Keratinocyte (primary cell): ENCODE measurements at regions not wholly inside any gene's neighbourhood (a gene's known extent, or its start where the extent isn't known, plus 50 kb on each side); places are given as distances from the start of the nearest gene placed in this dataset.

ENCODE experiments used
- DNase-seq: peaks from one replicate; pipeline ENCODE4 v3.0.0-alpha.2; 2011; ENCODE audit warnings: low read depth, missing footprints, low spot score
- FAIRE-seq: peaks from 2 replicates; lab custom pipeline; 2011; peaks lifted over from hg19 to GRCh38; lab: Jason Lieb, UNC
- H2AFZ ChIP-seq: 2 replicates; pipeline ENCODE4 v1.6.0; 2012; ENCODE audit warnings: low read length, control low read depth, inconsistent platforms; ENCODE audit not compliant: control insufficient read depth
- H3K27ac ChIP-seq: 2 replicates; pipeline ENCODE4 v1.5.1; 2011; ENCODE audit warnings: low read length; ENCODE audit not compliant: control insufficient read depth, insufficient read depth
- H3K27me3 ChIP-seq: 3 replicates; pipeline ENCODE4 v1.6.0; 2011; ENCODE audit warnings: low read length; ENCODE audit not compliant: control insufficient read depth, insufficient read depth; ENCODE audit errors: extremely low read depth
- H3K36me3 ChIP-seq, 2 experiments: 2 replicates in 1 of 2; 3 replicates in 1 of 2; pipeline ENCODE4 v1.5.1; 2011; ENCODE audit warnings: low read length in 2 of 2, mild to moderate bottlenecking in 1 of 2; ENCODE audit not compliant: control insufficient read depth in 2 of 2, insufficient read depth in 2 of 2; ENCODE audit errors: extremely low read depth in 1 of 2
- H3K4me1 ChIP-seq: 3 replicates; pipeline ENCODE4 v1.5.1; 2011; ENCODE audit warnings: low read length; ENCODE audit not compliant: control insufficient read depth, insufficient read depth; ENCODE audit errors: extremely low read depth
- H3K4me2 ChIP-seq: 3 replicates; pipeline ENCODE4 v1.6.0; 2011; ENCODE audit warnings: low read depth, low read length; ENCODE audit not compliant: control insufficient read depth, insufficient read depth; ENCODE audit errors: extremely low read depth
- H3K4me3 ChIP-seq, 3 experiments: fragments of 200-600 bp in 1 of 3; sonication (generic) in 1 of 3; 2 replicates in 2 of 3; 3 replicates in 1 of 3; pipeline ENCODE4 v1.5.1; 2011 to 2016; ENCODE audit warnings: low read length in 3 of 3, mild to moderate bottlenecking in 3 of 3, control low read depth in 2 of 3, inconsistent platforms in 1 of 3, low read depth in 1 of 3, mixed read lengths in 1 of 3, mixed run types in 1 of 3, moderate library complexity in 1 of 3; ENCODE audit not compliant: control insufficient read depth in 2 of 3, insufficient read depth in 2 of 3; ENCODE audit errors: extremely low read depth in 1 of 3
- H3K79me2 ChIP-seq: 2 replicates; pipeline ENCODE4 v1.6.0; 2012; ENCODE audit warnings: low read length; ENCODE audit not compliant: control insufficient read depth, insufficient read depth
- H3K9ac ChIP-seq: 3 replicates; pipeline ENCODE4 v1.6.0; 2011; ENCODE audit warnings: low read length; ENCODE audit not compliant: control insufficient read depth, insufficient read depth; ENCODE audit errors: extremely low read depth
- H3K9me1 ChIP-seq: 3 replicates; pipeline ENCODE4 v1.6.0; 2011; ENCODE audit warnings: low read length; ENCODE audit not compliant: control insufficient read depth, insufficient read depth; ENCODE audit errors: extremely low read depth
- H3K9me3 ChIP-seq: 2 replicates; pipeline ENCODE4 v1.5.1; 2012; ENCODE audit warnings: low read depth, low read length; ENCODE audit not compliant: control insufficient read depth
- H4K20me1 ChIP-seq: 3 replicates; pipeline ENCODE4 v1.6.0; 2011; ENCODE audit warnings: low read length; ENCODE audit not compliant: control insufficient read depth, insufficient read depth; ENCODE audit errors: extremely low read depth
- EZH2 ChIP-seq: IDR thresholded peaks from one replicate; pipeline ENCODE4 v1.6.1; 2012; ENCODE audit warnings: inconsistent platforms, mild to moderate bottlenecking, low read length, moderate library complexity
- dilution Hi-C: fragments of 300-500 bp; cut with MboI; formaldehyde crosslinking; loops from one replicate; pipeline ENCODE4 v1.7.0; 2020; ENCODE audit warnings: low sequenced_read_pairs; ENCODE audit not compliant: extremely low pct_ligation_motif_present
- TF ChIP-seq, protein P1 (sequence below), 3 experiments: IDR thresholded peaks in 1 of 3; conservative IDR thresholded peaks in 1 of 3; optimal IDR thresholded peaks in 1 of 3; 2 replicates in 2 of 3; 3 replicates in 1 of 3; pipeline versions ENCODE3 to v1.5.1; 2011; ENCODE audit warnings: low read length in 3 of 3, mild to moderate bottlenecking in 3 of 3, moderate library complexity in 2 of 3, control low read depth in 1 of 3, inconsistent platforms in 1 of 3; ENCODE audit not compliant: insufficient read depth in 2 of 3; ENCODE audit errors: extremely low read depth in 1 of 3

DNA sequence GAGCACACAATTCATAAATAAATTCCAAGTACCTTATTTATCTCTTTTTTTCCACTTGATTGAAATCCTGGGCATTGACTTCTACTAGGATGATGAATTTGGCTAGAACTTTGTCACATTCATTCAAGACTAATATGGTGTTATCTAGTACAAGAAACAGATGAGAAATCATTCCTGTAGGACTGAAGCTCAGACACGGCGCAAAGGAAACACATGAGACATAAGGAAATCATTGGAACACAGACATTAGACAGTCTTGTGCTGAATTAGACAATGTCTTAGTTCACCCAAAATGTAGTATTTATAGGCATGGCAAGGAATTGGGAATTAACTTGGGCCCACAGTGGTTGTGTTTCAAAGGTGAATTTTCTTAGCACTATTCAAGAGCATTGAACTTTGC, 305.7 kb downstream of the SETD4 start:
- DNase-seq (no peak), FAIRE-seq (no peak)
- Histone ChIP-seq H3K4me3 (no peak overlapping the region), H3K4me1 (no peaks in the 10 kb centered on the region), H3K9ac (no peak overlapping the region), H3K79me2 (no peaks in the 10 kb centered on the region), H2AFZ (no peak overlapping the region), H3K4me2 (no peak overlapping the region), H3K27ac (no peak overlapping the region), H4K20me1 (no peaks in the 10 kb centered on the region), H3K27me3 (no peaks in the 10 kb centered on the region), H3K36me3 (no peaks in the 10 kb centered on the region), H3K9me3 (peaks cover 1% of the 10 kb centered on the region), H3K9me1 (no peaks in the 10 kb centered on the region)
- dilution Hi-C loops = no loop called here
- TF ChIP-seq, protein P1, sequence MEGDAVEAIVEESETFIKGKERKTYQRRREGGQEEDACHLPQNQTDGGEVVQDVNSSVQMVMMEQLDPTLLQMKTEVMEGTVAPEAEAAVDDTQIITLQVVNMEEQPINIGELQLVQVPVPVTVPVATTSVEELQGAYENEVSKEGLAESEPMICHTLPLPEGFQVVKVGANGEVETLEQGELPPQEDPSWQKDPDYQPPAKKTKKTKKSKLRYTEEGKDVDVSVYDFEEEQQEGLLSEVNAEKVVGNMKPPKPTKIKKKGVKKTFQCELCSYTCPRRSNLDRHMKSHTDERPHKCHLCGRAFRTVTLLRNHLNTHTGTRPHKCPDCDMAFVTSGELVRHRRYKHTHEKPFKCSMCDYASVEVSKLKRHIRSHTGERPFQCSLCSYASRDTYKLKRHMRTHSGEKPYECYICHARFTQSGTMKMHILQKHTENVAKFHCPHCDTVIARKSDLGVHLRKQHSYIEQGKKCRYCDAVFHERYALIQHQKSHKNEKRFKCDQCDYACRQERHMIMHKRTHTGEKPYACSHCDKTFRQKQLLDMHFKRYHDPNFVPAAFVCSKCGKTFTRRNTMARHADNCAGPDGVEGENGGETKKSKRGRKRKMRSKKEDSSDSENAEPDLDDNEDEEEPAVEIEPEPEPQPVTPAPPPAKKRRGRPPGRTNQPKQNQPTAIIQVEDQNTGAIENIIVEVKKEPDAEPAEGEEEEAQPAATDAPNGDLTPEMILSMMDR (optimal IDR thresholded peaks at IDR 0.05 in 1 of 3, IDR thresholded peaks at IDR 0.05 in 1 of 3, conservative IDR thresholded peaks at IDR 0.05 in 1 of 3; ENCODE audit: extremely low read depth in 1 of 3, insufficient read depth in 2 of 3, low read length in 3 of 3) = no peak
- TF ChIP-seq EZH2 = no peak

- DNase-seq (no peak), FAIRE-seq (no peak)
- Histone ChIP-seq H3K9ac (no peak overlapping the region), H3K79me2 (no peaks in the 10 kb centered on the region), H3K36me3 (no peaks in the 10 kb centered on the region), H3K4me1 (no peaks in the 10 kb centered on the region), H4K20me1 (no peaks in the 10 kb centered on the region), H3K9me3 (peaks cover 1% of the 10 kb centered on the region), H3K27ac (no peak overlapping the region), H3K4me3 (no peak overlapping the region), H3K27me3 (no peaks in the 10 kb centered on the region), H3K4me2 (no peak overlapping the region), H2AFZ (no peak overlapping the region), H3K9me1 (no peaks in the 10 kb centered on the region)
- dilution Hi-C loops = no loop called here
- TF ChIP-seq, protein P1 (optimal IDR thresholded peaks at IDR 0.05 in 1 of 3, IDR thresholded peaks at IDR 0.05 in 1 of 3, conservative IDR thresholded peaks at IDR 0.05 in 1 of 3; ENCODE audit: extremely low read depth in 1 of 3, insufficient read depth in 2 of 3, low read length in 3 of 3) = no peak
- no peak for TF ChIP-seq EZH2
Measured at GRCh38 chr21:35753308-35753707, 307.0 kb downstream of the SETD4 start.
